ENCODE measurements at regions not wholly inside any gene's neighbourhood (a gene's known extent, or its start where the extent isn't known, plus 50 kb on each side); places are given as distances from the start of the nearest gene placed in this dataset.

DNA sequence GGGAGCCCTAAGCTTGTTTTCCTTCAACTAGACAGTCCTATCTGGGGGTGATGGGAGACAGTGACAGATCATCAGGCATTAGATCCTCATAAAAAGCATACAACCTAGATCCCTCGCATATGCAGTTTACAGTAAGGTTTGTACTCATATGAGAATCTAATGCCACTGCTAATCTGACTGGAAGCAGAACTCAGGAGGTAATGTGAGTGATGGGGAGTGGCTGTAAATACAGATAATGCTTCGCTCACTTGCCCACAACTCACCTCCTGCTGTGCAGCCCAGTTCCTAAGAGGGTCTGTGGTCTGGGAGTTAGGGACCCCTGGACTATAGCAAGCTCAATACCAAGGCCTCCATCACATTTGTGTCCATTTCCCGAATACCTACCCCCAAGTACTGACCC, 260.5 kb downstream of the CDK5RAP2 start:
- Histone ChIP-seq H3K4me1 (ENCODE audit: control insufficient read depth in 1 of 2, insufficient read depth in 2 of 2, low read length in 2 of 2) (no peaks in the 10 kb centered on the region), H3K79me2 (ENCODE audit: insufficient read depth, low read length) (no peaks in the 10 kb centered on the region), H3K9me2 (ENCODE audit: insufficient read depth) (no peaks in the 10 kb centered on the region), H3K27me3 (ENCODE audit: insufficient read depth, low read length) (no peaks in the 10 kb centered on the region), H3K36me3 (ENCODE audit: control insufficient read depth in 1 of 2, insufficient read depth in 2 of 2, low read length in 2 of 2) (no peaks in the 10 kb centered on the region), H4K20me1 (ENCODE audit: insufficient read depth) (no peaks in the 10 kb centered on the region), H3K9ac (ENCODE audit: low read length) (no peak overlapping the region), H3K4me3 (replicated peaks in 1 of 2; ENCODE audit: low read depth in 1 of 2, low read length in 2 of 2) (no peak overlapping the region), H3K4me2 (ENCODE audit: low read length) (no peak overlapping the region), H3K27ac (ENCODE audit: low read depth, low read length) (no peak overlapping the region), H3K9me3 (ENCODE audit: control insufficient read depth in 1 of 2, insufficient read depth in 1 of 2, low read depth in 1 of 2, low read length in 2 of 2) (no peaks in the 10 kb centered on the region), H2AFZ (ENCODE audit: low read depth, low read length, poor library complexity, severe bottlenecking) (no peak overlapping the region)
- ATAC-seq (no peak), DNase-seq (ENCODE audit: low read depth, low spot score) (no peak)
- TF ChIP-seq SRF (IDR thresholded peaks at IDR 0.05; ENCODE audit: low read depth) = no peak
- no peak for TF ChIP-seq ZNF274 (IDR thresholded peaks at IDR 0.05; ENCODE audit: low read depth, low read length)
- TF ChIP-seq CBX3 (IDR thresholded peaks at IDR 0.05; ENCODE audit: low read depth) = no peak
- TF ChIP-seq CEBPB (IDR thresholded peaks at IDR 0.05; ENCODE audit: low read depth) = no peak
- no peak for TF ChIP-seq YY1 (IDR thresholded peaks at IDR 0.05; ENCODE audit: extremely low read depth, insufficient replicate concordance, low read depth, low read length)
- TF ChIP-seq SP1 (IDR thresholded peaks at IDR 0.05; ENCODE audit: low read depth) = no peak
- TF ChIP-seq ATF3 (IDR thresholded peaks at IDR 0.05) = no peak
- no peak for TF ChIP-seq FOSL1 (IDR thresholded peaks at IDR 0.05; ENCODE audit: low read depth)
- no peak for TF ChIP-seq EGR1 (IDR thresholded peaks at IDR 0.05; ENCODE audit: low read depth)
- CTCF ChIA-PET = no interaction called here
- POLR2A ChIA-PET = no interaction called here
- no TSS peak for BruUV-seq (replicated peaks)
- RAD21 ChIA-PET (ENCODE audit: low non-redundant PET in 1 of 2, low total read pairs in 2 of 2, uncharacterized antibody in 2 of 2, unreplicated experiment in 2 of 2) = no interaction called here
- intact Hi-C loops (cut with micrococcal nuclease) = no loop called here

DNA sequence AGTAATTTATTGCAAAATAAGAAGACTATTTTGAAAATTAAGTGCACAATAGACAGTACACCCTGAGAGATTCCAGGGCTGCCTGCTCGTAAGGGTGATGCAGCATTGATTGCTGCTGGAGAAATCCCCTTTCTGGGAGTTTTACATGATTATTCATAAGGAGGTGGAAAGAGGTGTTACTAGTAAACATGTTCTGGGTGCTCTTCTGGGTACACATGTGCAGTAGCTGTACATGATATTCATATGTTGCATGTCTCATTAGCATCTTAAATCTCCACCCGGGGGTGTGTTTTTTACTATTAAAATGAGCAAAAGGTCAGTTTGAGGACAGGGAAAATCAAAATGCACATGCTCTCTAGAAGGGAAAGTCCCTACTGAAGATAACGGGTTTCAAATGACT, 264.8 kb downstream of the CDK5RAP2 start:
- H4K20me1 ChIP-seq (ENCODE audit: insufficient read depth) = no peaks in the 10 kb centered on the region
- no peak for ATAC-seq
- DNase-seq (ENCODE audit: low read depth, low spot score) = no peak
- no TSS peak for BruUV-seq (replicated peaks)
- no peak overlapping the region for H3K9ac ChIP-seq (ENCODE audit: low read length)
- no peak overlapping the region for H3K4me3 ChIP-seq (replicated peaks in 1 of 2; ENCODE audit: low read depth in 1 of 2, low read length in 2 of 2)
- CTCF ChIA-PET = no interaction called here
- H3K4me1 ChIP-seq (ENCODE audit: control insufficient read depth in 1 of 2, insufficient read depth in 2 of 2, low read length in 2 of 2) = no peaks in the 10 kb centered on the region
- RAD21 ChIA-PET (ENCODE audit: low non-redundant PET in 1 of 2, low total read pairs in 2 of 2, uncharacterized antibody in 2 of 2, unreplicated experiment in 2 of 2) = no interaction called here
- H3K36me3 ChIP-seq (ENCODE audit: control insufficient read depth in 1 of 2, insufficient read depth in 2 of 2, low read length in 2 of 2) = no peaks in the 10 kb centered on the region
- intact Hi-C loops (cut with micrococcal nuclease) = no loop called here
- TF ChIP-seq JUND (IDR thresholded peaks at IDR 0.05) (no peak), ZNF274 (IDR thresholded peaks at IDR 0.05; ENCODE audit: low read depth, low read length) (no peak), MAX (IDR thresholded peaks at IDR 0.05) (no peak), CEBPB (IDR thresholded peaks at IDR 0.05; ENCODE audit: low read depth) (no peak), TCF7L2 (IDR thresholded peaks at IDR 0.05; ENCODE audit: borderline replicate concordance, extremely low read depth, insufficient read depth, insufficient read length) (no peak), EGR1 (IDR thresholded peaks at IDR 0.05; ENCODE audit: low read depth) (no peak), CBX3 (IDR thresholded peaks at IDR 0.05; ENCODE audit: low read depth) (no peak), EZH2phosphoT487 (IDR thresholded peaks at IDR 0.05; ENCODE audit: borderline replicate concordance) (no peak), YY1 (IDR thresholded peaks at IDR 0.05; ENCODE audit: extremely low read depth, insufficient replicate concordance, low read depth, low read length) (no peak), ATF3 (IDR thresholded peaks at IDR 0.05) (no peak), RAD21 (IDR thresholded peaks at IDR 0.05; ENCODE audit: low read depth) (no peak)
- TF ChIP-seq, protein P1, sequence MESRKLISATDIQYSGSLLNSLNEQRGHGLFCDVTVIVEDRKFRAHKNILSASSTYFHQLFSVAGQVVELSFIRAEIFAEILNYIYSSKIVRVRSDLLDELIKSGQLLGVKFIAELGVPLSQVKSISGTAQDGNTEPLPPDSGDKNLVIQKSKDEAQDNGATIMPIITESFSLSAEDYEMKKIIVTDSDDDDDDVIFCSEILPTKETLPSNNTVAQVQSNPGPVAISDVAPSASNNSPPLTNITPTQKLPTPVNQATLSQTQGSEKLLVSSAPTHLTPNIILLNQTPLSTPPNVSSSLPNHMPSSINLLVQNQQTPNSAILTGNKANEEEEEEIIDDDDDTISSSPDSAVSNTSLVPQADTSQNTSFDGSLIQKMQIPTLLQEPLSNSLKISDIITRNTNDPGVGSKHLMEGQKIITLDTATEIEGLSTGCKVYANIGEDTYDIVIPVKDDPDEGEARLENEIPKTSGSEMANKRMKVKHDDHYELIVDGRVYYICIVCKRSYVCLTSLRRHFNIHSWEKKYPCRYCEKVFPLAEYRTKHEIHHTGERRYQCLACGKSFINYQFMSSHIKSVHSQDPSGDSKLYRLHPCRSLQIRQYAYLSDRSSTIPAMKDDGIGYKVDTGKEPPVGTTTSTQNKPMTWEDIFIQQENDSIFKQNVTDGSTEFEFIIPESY (IDR thresholded peaks at IDR 0.05; ENCODE audit: extremely low read depth, insufficient replicate concordance, low read length) = no peak
- no peaks in the 10 kb centered on the region for H3K9me3 ChIP-seq (ENCODE audit: control insufficient read depth in 1 of 2, insufficient read depth in 1 of 2, low read depth in 1 of 2, low read length in 2 of 2)
- no peak overlapping the region for H3K4me2 ChIP-seq (ENCODE audit: low read length)
- H3K79me2 ChIP-seq (ENCODE audit: insufficient read depth, low read length) = no peaks in the 10 kb centered on the region
- no peak overlapping the region for H3K27ac ChIP-seq (ENCODE audit: low read depth, low read length)
- POLR2A ChIA-PET = no interaction called here
- H2AFZ ChIP-seq (ENCODE audit: low read depth, low read length, poor library complexity, severe bottlenecking) = no peak overlapping the region
- no peaks in the 10 kb centered on the region for H3K27me3 ChIP-seq (ENCODE audit: insufficient read depth, low read length)
- no peaks in the 10 kb centered on the region for H3K9me2 ChIP-seq (ENCODE audit: insufficient read depth)

Data from HCT116 (cell line).